K562 (cell line): ENCODE measurements at regions not wholly inside any gene's neighbourhood (a gene's known extent, or its start where the extent isn't known, plus 50 kb on each side); places are given as distances from the start of the nearest gene placed in this dataset.

Experiments used
- ATAC-seq: fragments of 200-7000 bp; cut with Tn5 transposase; 3 replicates; pipeline ENCODE4 v1.9.1; 2020; ENCODE audit warnings: moderate library complexity
- BruUV-seq: library from RNA; stranded (reverse); fragments of 400-500 nt; replicated peaks from 2 replicates; lab custom pipeline; 2021; lab: Mats Ljungman, UMichigan
- CTCF ChIA-PET: fragments of 300-600 bp; formaldehyde crosslinking; extraction: SDS; loops from one replicate; lab custom pipeline; 2021; ENCODE audit warnings: low intra/inter-chr PET ratio; lab: Yijun Ruan, JAX
- POLR2A ChIA-PET: fragments of 300-600, 350-650 bp; sonication (Branson Sonifier 250); formaldehyde crosslinking; extraction: SDS; loops from one replicate; lab custom pipeline; 2021; ENCODE audit warnings: antibody characterized with exemption, inconsistent platforms; lab: Yijun Ruan, JAX
- DNase-seq, 4 experiments: peaks; one replicate each; pipeline versions ENCODE4 v3.0.0 to v3.0.0-alpha.2; 2011 to 2018; ENCODE audit warnings: low spot score in 3 of 4, mixed read lengths in 3 of 4; ENCODE audit errors: extremely low read depth in 1 of 4
- FAIRE-seq: peaks from 2 replicates; lab custom pipeline; 2011; peaks lifted over from hg19 to GRCh38; lab: Jason Lieb, UNC
- H2AFZ ChIP-seq: 2 replicates; pipeline ENCODE4 v1.6.0; 2011; ENCODE audit warnings: low read depth, low read length, control low read depth, inconsistent platforms
- H3K27ac ChIP-seq: fragments of 200-600 bp; 3 replicates; pipeline ENCODE4 v1.8.0; 2011; ENCODE audit warnings: low read depth, mild to moderate bottlenecking, control low read depth, inconsistent platforms, low read length, moderate library complexity, mixed read lengths; ENCODE audit errors: extremely low read depth
- H3K27me3 ChIP-seq, 2 experiments: fragments of 300-600 bp in 1 of 2; 2 replicates in 1 of 2; 3 replicates in 1 of 2; pipeline versions ENCODE4 v1.6.0 to v1.8.0; 2011; ENCODE audit warnings: inconsistent platforms in 2 of 2, low read length in 2 of 2, mild to moderate bottlenecking in 1 of 2, mixed read lengths in 1 of 2, moderate library complexity in 1 of 2; ENCODE audit not compliant: control insufficient read depth in 2 of 2, insufficient read depth in 2 of 2
- H3K36me3 ChIP-seq: fragments of 300-600 bp; 3 replicates; pipeline ENCODE4 v1.8.0; 2011; ENCODE audit warnings: mild to moderate bottlenecking, low read length, inconsistent platforms; ENCODE audit not compliant: control insufficient read depth, insufficient read depth
- H3K4me1 ChIP-seq, 2 experiments: fragments of 200-600 bp in 1 of 2; replicated peaks in 1 of 2; 2 replicates in 1 of 2; 3 replicates in 1 of 2; pipeline versions ENCODE4 v1.5.1 to v1.8.0; 2011; ENCODE audit warnings: inconsistent platforms in 2 of 2, low read length in 2 of 2, mild to moderate bottlenecking in 1 of 2, mixed read lengths in 1 of 2, moderate library complexity in 1 of 2; ENCODE audit not compliant: control insufficient read depth in 2 of 2, insufficient read depth in 2 of 2
- H3K4me2 ChIP-seq: 2 replicates; pipeline ENCODE4 v1.6.1; 2011; ENCODE audit warnings: low read length, control low read depth, inconsistent platforms, mixed read lengths; ENCODE audit not compliant: insufficient read depth
- H3K4me3 ChIP-seq: fragments of 200-600 bp; sonication (generic), shearing (Covaris generic); 2 replicates; pipeline ENCODE4 v1.5.1; 2016; ENCODE audit warnings: control low read depth, inconsistent platforms
- H3K79me2 ChIP-seq: fragments of 200-600 bp; 3 replicates; pipeline ENCODE4 v1.8.0; 2011; ENCODE audit warnings: low read length, inconsistent platforms; ENCODE audit not compliant: control insufficient read depth, insufficient read depth
- H3K9ac ChIP-seq, 2 experiments: 2 replicates each; pipeline versions ENCODE4 v1.6.0 to v1.6.1; 2011; ENCODE audit warnings: low read depth in 2 of 2, low read length in 2 of 2, control low read depth in 1 of 2, inconsistent platforms in 1 of 2, mild to moderate bottlenecking in 1 of 2, mixed read lengths in 1 of 2; ENCODE audit not compliant: insufficient read depth in 1 of 2
- H3K9me1 ChIP-seq: one replicate; pipeline ENCODE4 v1.6.0; 2011; ENCODE audit warnings: inconsistent platforms, mild to moderate bottlenecking, low read length, moderate library complexity; ENCODE audit not compliant: control insufficient read depth, insufficient read depth
- H3K9me3 ChIP-seq: replicated peaks from 2 replicates; pipeline ENCODE4 v1.5.1; 2011; ENCODE audit warnings: low read depth, low read length, inconsistent platforms; ENCODE audit not compliant: control insufficient read depth, insufficient read depth
- H4K20me1 ChIP-seq: replicated peaks from 2 replicates; pipeline ENCODE4 v1.6.1; 2011; ENCODE audit warnings: low read length, inconsistent platforms, mixed read lengths; ENCODE audit not compliant: control insufficient read depth, insufficient read depth
- ARHGAP35 ChIP-seq: fragments of 450-650 bp; IDR thresholded peaks from 2 replicates; pipeline ENCODE4 v1.6.1; 2018; ENCODE audit not compliant: partially characterized antibody
- CBFB ChIP-seq: sonication (generic); formaldehyde crosslinking; IDR thresholded peaks from 2 replicates; pipeline ENCODE4 v1.4.0; 2020; ENCODE audit warnings: mild to moderate bottlenecking, missing genetic modification reagents
- ELF4 ChIP-seq: fragments of 450-650 bp; formaldehyde crosslinking; IDR thresholded peaks from 2 replicates; pipeline ENCODE4 v1.4.0; 2022; ENCODE audit warnings: missing genetic modification characterization
- GTF2E2 ChIP-seq: fragments of 200-800 bp; sonication (Bioruptor generic); IDR thresholded peaks from 2 replicates; pipeline ENCODE4 v1.6.1; 2016; ENCODE audit warnings: missing genetic modification characterization, missing compliant biosample characterization
- HDAC2 ChIP-seq: fragments of 450-650 bp; IDR thresholded peaks from 2 replicates; pipeline ENCODE4 v1.6.1; 2016; ENCODE audit warnings: mild to moderate bottlenecking
- ILK ChIP-seq: fragments of 450-650 bp; IDR thresholded peaks from 2 replicates; pipeline ENCODE4 v1.6.1; 2016; ENCODE audit warnings: missing genetic modification characterization, low read depth, mild to moderate bottlenecking, missing compliant biosample characterization, moderate library complexity, borderline replicate concordance
- KAT7 ChIP-seq: sonication (generic); formaldehyde crosslinking; IDR thresholded peaks from 2 replicates; pipeline ENCODE4 v1.8.0; 2022; ENCODE audit warnings: missing genetic modification reagents, mild to moderate bottlenecking, borderline replicate concordance
- MEF2D ChIP-seq: conservative IDR thresholded peaks from 2 replicates; pipeline ENCODE4 v1.6.1; 2016; ENCODE audit warnings: low read depth, missing genetic modification characterization, missing compliant biosample characterization
- MYNN ChIP-seq, 2 experiments: sonication (generic); formaldehyde crosslinking in 1 of 2; IDR thresholded peaks; 2 replicates each; pipeline versions ENCODE4 v1.5.0 to v1.6.1; 2016 to 2020; ENCODE audit warnings: antibody characterized with exemption in 1 of 2, missing genetic modification reagents in 1 of 2
- NFIC ChIP-seq: fragments of 450-650 bp; IDR thresholded peaks from 2 replicates; pipeline ENCODE4 v1.6.1; 2017; ENCODE audit warnings: mild to moderate bottlenecking, inconsistent platforms
- PCBP1 ChIP-seq: fragments of 200-400 bp; formaldehyde crosslinking; IDR thresholded peaks from 2 replicates; pipeline ENCODE4 v1.6.1; 2018; ENCODE audit warnings: mild to moderate bottlenecking, low read depth, low read length; ENCODE audit not compliant: poor library complexity, severe bottlenecking
- SAFB2 ChIP-seq: fragments of 200-400 bp; formaldehyde crosslinking; IDR thresholded peaks from 2 replicates; pipeline ENCODE4 v1.6.1; 2018; ENCODE audit warnings: borderline replicate concordance, low read length, low read depth, moderate library complexity; ENCODE audit not compliant: severe bottlenecking
- SIN3A ChIP-seq, 2 experiments: fragments of 150-350 bp in 1 of 2; IDR thresholded peaks; 2 replicates each; pipeline ENCODE4 v1.6.1; 2011 to 2016; ENCODE audit warnings: borderline replicate concordance in 2 of 2, low read depth in 2 of 2, low read length in 2 of 2, mild to moderate bottlenecking in 2 of 2, moderate library complexity in 2 of 2; ENCODE audit not compliant: control insufficient read depth in 1 of 2
- TRIM28 ChIP-seq: fragments of 450-650 bp; IDR thresholded peaks from 2 replicates; pipeline ENCODE4 v1.6.1; 2017
- WGBS: fragments of 100-300 bp; shearing (Covaris generic); methylation state at CpG from one replicate; pipeline ENCODE4 v1.1.6; 2016; ENCODE audit warnings: low coverage, mixed read lengths; ENCODE audit not compliant: insufficient coverage; ENCODE audit errors: missing lambda C conversion rate; 5-methylcytosine and 5-hydroxymethylcytosine counted together
- in situ Hi-C: fragments of 300-500 bp; cut with MboI; formaldehyde crosslinking; loops from 4 replicates; pipeline ENCODE4 v1.15.0; 2018; ENCODE audit warnings: inconsistent platforms, mixed read lengths
- intact Hi-C: fragments of 100-400 bp; cut with micrococcal nuclease; formaldehyde crosslinking; loops from 2 replicates; pipeline ENCODE4 v1.14.2; 2022
- TF ChIP-seq, protein P1 (sequence below): fragments of 250-450 bp; sonication (Bioruptor Pico); IDR thresholded peaks from 2 replicates; pipeline ENCODE4 v1.5.0; 2020; ENCODE audit warnings: mild to moderate bottlenecking
- TF ChIP-seq, protein P2 (sequence below): fragments of 450-650 bp; formaldehyde crosslinking; IDR thresholded peaks from 2 replicates; pipeline ENCODE4 v1.4.0; 2022; ENCODE audit warnings: missing genetic modification characterization

- TF ChIP-seq ARHGAP35 (no peak), TRIM28 (0 out of 2 replicates have a peak, but pooled peaks have one; percentile 29)
These were observed 118.0 kb downstream of the OAT start (continued) for GRCh38 chr10:124300735-124301134.

- BruUV-seq = no TSS peak
- no peak for ATAC-seq
- WGBS = 0% methylated on average over 5 of the region's 6 CpGs
- DNase-seq = no peak
- ChIA-PET CTCF (no interaction called here), POLR2A (no interaction called here)
- Histone ChIP-seq H3K4me3 (no peak overlapping the region), H3K36me3 (no peaks in the 10 kb centered on the region), H2AFZ (no peak overlapping the region), H3K9me3 (0 out of 2 replicates have a peak, but pooled peaks cover 3% of the 10 kb centered on the region), H3K79me2 (no peaks in the 10 kb centered on the region), H3K4me1 (no peaks in the 10 kb centered on the region), H4K20me1 (no peaks in the 10 kb centered on the region), H3K27ac (no peak overlapping the region), H3K9ac (no peak overlapping the region), H3K4me2 (no peak overlapping the region), H3K9me1 (no peaks in the 10 kb centered on the region), H3K27me3 (no peaks in the 10 kb centered on the region; a peak in 1 of 5 replicates)
- FAIRE-seq = no peak
- TF ChIP-seq SAFB2 (no peak), KAT7 (CRISPR knock-in tag) (no peak), NFIC (no peak), GTF2E2 (tag) (no peak), CBFB (CRISPR knock-in tag) (no peak), ILK (tag) (no peak), MYNN (IDR thresholded peaks at IDR 0.05) (no peak), MYNN (CRISPR knock-in tag; IDR thresholded peaks at IDR 0.05) (no peak), ELF4 (CRISPR knock-in tag) (no peak), PCBP1 (no peak), HDAC2 (no peak), SIN3A (IDR thresholded peaks at IDR 0.05; ENCODE audit: borderline replicate concordance in 2 of 2, control insufficient read depth in 1 of 2, low read depth in 2 of 2, low read length in 2 of 2) (no peak), MEF2D (tag) (no peak)
- TF ChIP-seq, protein P1, sequence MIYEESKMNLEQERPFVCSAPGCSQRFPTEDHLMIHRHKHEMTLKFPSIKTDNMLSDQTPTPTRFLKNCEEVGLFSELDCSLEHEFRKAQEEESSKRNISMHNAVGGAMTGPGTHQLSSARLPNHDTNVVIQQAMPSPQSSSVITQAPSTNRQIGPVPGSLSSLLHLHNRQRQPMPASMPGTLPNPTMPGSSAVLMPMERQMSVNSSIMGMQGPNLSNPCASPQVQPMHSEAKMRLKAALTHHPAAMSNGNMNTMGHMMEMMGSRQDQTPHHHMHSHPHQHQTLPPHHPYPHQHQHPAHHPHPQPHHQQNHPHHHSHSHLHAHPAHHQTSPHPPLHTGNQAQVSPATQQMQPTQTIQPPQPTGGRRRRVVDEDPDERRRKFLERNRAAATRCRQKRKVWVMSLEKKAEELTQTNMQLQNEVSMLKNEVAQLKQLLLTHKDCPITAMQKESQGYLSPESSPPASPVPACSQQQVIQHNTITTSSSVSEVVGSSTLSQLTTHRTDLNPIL (CRISPR knock-in tag) = no peak
- TF ChIP-seq, protein P2, sequence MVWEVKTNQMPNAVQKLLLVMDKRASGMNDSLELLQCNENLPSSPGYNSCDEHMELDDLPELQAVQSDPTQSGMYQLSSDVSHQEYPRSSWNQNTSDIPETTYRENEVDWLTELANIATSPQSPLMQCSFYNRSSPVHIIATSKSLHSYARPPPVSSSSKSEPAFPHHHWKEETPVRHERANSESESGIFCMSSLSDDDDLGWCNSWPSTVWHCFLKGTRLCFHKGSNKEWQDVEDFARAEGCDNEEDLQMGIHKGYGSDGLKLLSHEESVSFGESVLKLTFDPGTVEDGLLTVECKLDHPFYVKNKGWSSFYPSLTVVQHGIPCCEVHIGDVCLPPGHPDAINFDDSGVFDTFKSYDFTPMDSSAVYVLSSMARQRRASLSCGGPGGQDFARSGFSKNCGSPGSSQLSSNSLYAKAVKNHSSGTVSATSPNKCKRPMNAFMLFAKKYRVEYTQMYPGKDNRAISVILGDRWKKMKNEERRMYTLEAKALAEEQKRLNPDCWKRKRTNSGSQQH = no peak
- in situ Hi-C loops (no loop called here), intact Hi-C loops (no loop called here)
These were observed 118.5 kb downstream of the OAT start for GRCh38 chr10:124300224-124300623.
